K562 (cell line): ENCODE measurements at regions not wholly inside any gene's neighbourhood (a gene's known extent, or its start where the extent isn't known, plus 50 kb on each side); places are given as distances from the start of the nearest gene placed in this dataset.

Experiments
- ATAC-seq: fragments of 200-7000 bp; cut with Tn5 transposase; 3 replicates; pipeline ENCODE4 v1.9.1; 2020; ENCODE audit warnings: moderate library complexity
- BruUV-seq: library from RNA; stranded (reverse); fragments of 400-500 nt; replicated peaks from 2 replicates; lab custom pipeline; 2021; lab: Mats Ljungman, UMichigan
- CTCF ChIA-PET: fragments of 300-600 bp; formaldehyde crosslinking; extraction: SDS; loops from one replicate; lab custom pipeline; 2021; ENCODE audit warnings: low intra/inter-chr PET ratio; lab: Yijun Ruan, JAX
- POLR2A ChIA-PET: fragments of 300-600, 350-650 bp; sonication (Branson Sonifier 250); formaldehyde crosslinking; extraction: SDS; loops from one replicate; lab custom pipeline; 2021; ENCODE audit warnings: antibody characterized with exemption, inconsistent platforms; lab: Yijun Ruan, JAX
- DNase-seq, 4 experiments: peaks; one replicate each; pipeline versions ENCODE4 v3.0.0 to v3.0.0-alpha.2; 2011 to 2018; ENCODE audit warnings: low spot score in 3 of 4, mixed read lengths in 3 of 4; ENCODE audit errors: extremely low read depth in 1 of 4
- FAIRE-seq: peaks from 2 replicates; lab custom pipeline; 2011; peaks lifted over from hg19 to GRCh38; lab: Jason Lieb, UNC
- H2AFZ ChIP-seq: 2 replicates; pipeline ENCODE4 v1.6.0; 2011; ENCODE audit warnings: low read depth, low read length, control low read depth, inconsistent platforms
- H3K27ac ChIP-seq: fragments of 200-600 bp; 3 replicates; pipeline ENCODE4 v1.8.0; 2011; ENCODE audit warnings: low read depth, mild to moderate bottlenecking, control low read depth, inconsistent platforms, low read length, moderate library complexity, mixed read lengths; ENCODE audit errors: extremely low read depth
- H3K27me3 ChIP-seq, 2 experiments: fragments of 300-600 bp in 1 of 2; 2 replicates in 1 of 2; 3 replicates in 1 of 2; pipeline versions ENCODE4 v1.6.0 to v1.8.0; 2011; ENCODE audit warnings: inconsistent platforms in 2 of 2, low read length in 2 of 2, mild to moderate bottlenecking in 1 of 2, mixed read lengths in 1 of 2, moderate library complexity in 1 of 2; ENCODE audit not compliant: control insufficient read depth in 2 of 2, insufficient read depth in 2 of 2
- H3K36me3 ChIP-seq: fragments of 300-600 bp; 3 replicates; pipeline ENCODE4 v1.8.0; 2011; ENCODE audit warnings: mild to moderate bottlenecking, low read length, inconsistent platforms; ENCODE audit not compliant: control insufficient read depth, insufficient read depth
- H3K4me1 ChIP-seq, 2 experiments: fragments of 200-600 bp in 1 of 2; replicated peaks in 1 of 2; 2 replicates in 1 of 2; 3 replicates in 1 of 2; pipeline versions ENCODE4 v1.5.1 to v1.8.0; 2011; ENCODE audit warnings: inconsistent platforms in 2 of 2, low read length in 2 of 2, mild to moderate bottlenecking in 1 of 2, mixed read lengths in 1 of 2, moderate library complexity in 1 of 2; ENCODE audit not compliant: control insufficient read depth in 2 of 2, insufficient read depth in 2 of 2
- H3K4me2 ChIP-seq: 2 replicates; pipeline ENCODE4 v1.6.1; 2011; ENCODE audit warnings: low read length, control low read depth, inconsistent platforms, mixed read lengths; ENCODE audit not compliant: insufficient read depth
- H3K4me3 ChIP-seq: fragments of 200-600 bp; sonication (generic), shearing (Covaris generic); 2 replicates; pipeline ENCODE4 v1.5.1; 2016; ENCODE audit warnings: control low read depth, inconsistent platforms
- H3K79me2 ChIP-seq: fragments of 200-600 bp; 3 replicates; pipeline ENCODE4 v1.8.0; 2011; ENCODE audit warnings: low read length, inconsistent platforms; ENCODE audit not compliant: control insufficient read depth, insufficient read depth
- H3K9ac ChIP-seq, 2 experiments: 2 replicates each; pipeline versions ENCODE4 v1.6.0 to v1.6.1; 2011; ENCODE audit warnings: low read depth in 2 of 2, low read length in 2 of 2, control low read depth in 1 of 2, inconsistent platforms in 1 of 2, mild to moderate bottlenecking in 1 of 2, mixed read lengths in 1 of 2; ENCODE audit not compliant: insufficient read depth in 1 of 2
- H3K9me1 ChIP-seq: one replicate; pipeline ENCODE4 v1.6.0; 2011; ENCODE audit warnings: inconsistent platforms, mild to moderate bottlenecking, low read length, moderate library complexity; ENCODE audit not compliant: control insufficient read depth, insufficient read depth
- H3K9me3 ChIP-seq: replicated peaks from 2 replicates; pipeline ENCODE4 v1.5.1; 2011; ENCODE audit warnings: low read depth, low read length, inconsistent platforms; ENCODE audit not compliant: control insufficient read depth, insufficient read depth
- H4K20me1 ChIP-seq: replicated peaks from 2 replicates; pipeline ENCODE4 v1.6.1; 2011; ENCODE audit warnings: low read length, inconsistent platforms, mixed read lengths; ENCODE audit not compliant: control insufficient read depth, insufficient read depth
- BCOR ChIP-seq: fragments of 450-650 bp; IDR thresholded peaks from 2 replicates; pipeline ENCODE4 v1.6.1; 2016
- COPS2 ChIP-seq: fragments of 450-650 bp; conservative IDR thresholded peaks from 2 replicates; pipeline ENCODE4 v1.6.1; 2016; ENCODE audit warnings: mild to moderate bottlenecking, moderate library complexity
- EGR1 ChIP-seq: fragments of 450-650 bp; conservative IDR thresholded peaks from 2 replicates; pipeline ENCODE4 v1.6.1; 2017; ENCODE audit warnings: mild to moderate bottlenecking
- FOXK1 ChIP-seq: sonication (generic); formaldehyde crosslinking; IDR thresholded peaks from 2 replicates; pipeline ENCODE4 v1.8.0; 2022; ENCODE audit warnings: missing genetic modification reagents, mild to moderate bottlenecking, borderline replicate concordance
- KLF1 ChIP-seq: fragments of 450-650 bp; IDR thresholded peaks from 2 replicates; pipeline ENCODE4 v1.6.1; 2016; ENCODE audit warnings: missing genetic modification characterization, missing compliant biosample characterization
- PATZ1 ChIP-seq: fragments of 250-450 bp; sonication (Bioruptor Pico); IDR thresholded peaks from 2 replicates; pipeline ENCODE4 v1.5.0; 2020; ENCODE audit warnings: mild to moderate bottlenecking, borderline replicate concordance
- PTTG1 ChIP-seq: fragments of 450-650 bp; IDR thresholded peaks from 2 replicates; pipeline ENCODE4 v1.6.1; 2016; ENCODE audit warnings: low read depth, mild to moderate bottlenecking, missing genetic modification characterization, missing compliant biosample characterization
- RFX1 ChIP-seq: fragments of 450-650 bp; IDR thresholded peaks from 2 replicates; pipeline ENCODE4 v1.6.1; 2016; ENCODE audit warnings: mild to moderate bottlenecking, moderate library complexity
- YY1 ChIP-seq, 3 experiments: IDR thresholded peaks; 2 replicates each; pipeline ENCODE4 v1.6.1; 2011; ENCODE audit warnings: low read length in 2 of 3, mild to moderate bottlenecking in 2 of 3, moderate library complexity in 2 of 3, borderline replicate concordance in 1 of 3, control low read depth in 1 of 3, low read depth in 1 of 3; ENCODE audit not compliant: insufficient read depth in 3 of 3, insufficient replicate concordance in 2 of 3, control insufficient read depth in 1 of 3, insufficient read length in 1 of 3; ENCODE audit errors: extremely low read depth in 1 of 3
- WGBS: fragments of 100-300 bp; shearing (Covaris generic); methylation state at CpG from one replicate; pipeline ENCODE4 v1.1.6; 2016; ENCODE audit warnings: low coverage, mixed read lengths; ENCODE audit not compliant: insufficient coverage; ENCODE audit errors: missing lambda C conversion rate; 5-methylcytosine and 5-hydroxymethylcytosine counted together
- in situ Hi-C: fragments of 300-500 bp; cut with MboI; formaldehyde crosslinking; loops from 4 replicates; pipeline ENCODE4 v1.15.0; 2018; ENCODE audit warnings: inconsistent platforms, mixed read lengths
- intact Hi-C: fragments of 100-400 bp; cut with micrococcal nuclease; formaldehyde crosslinking; loops from 2 replicates; pipeline ENCODE4 v1.14.2; 2022
- TF ChIP-seq, protein P1 (sequence below): IDR thresholded peaks from 2 replicates; pipeline ENCODE4 v1.6.1; 2014; ENCODE audit warnings: antibody characterized with exemption
- TF ChIP-seq, protein P2 (sequence below): fragments of 250-450 bp; sonication (Bioruptor Pico); IDR thresholded peaks from 2 replicates; pipeline ENCODE4 v1.5.0; 2021; ENCODE audit warnings: mild to moderate bottlenecking, moderate library complexity
- TF ChIP-seq, protein P3 (sequence below): fragments of 150-350 bp; conservative IDR thresholded peaks from 2 replicates; pipeline ENCODE4 v1.6.1; 2014; ENCODE audit warnings: low read length

GRCh38 chr4:45954276-45954675 lies 169.6 kb downstream of the GABRG1 start:
- Histone ChIP-seq H2AFZ (no peak overlapping the region), H3K4me2 (no peak overlapping the region), H3K9me1 (no peaks in the 10 kb centered on the region), H3K9me3 (0 out of 2 replicates have a peak, but pooled peaks cover 2% of the 10 kb centered on the region), H3K79me2 (no peaks in the 10 kb centered on the region), H3K36me3 (no peaks in the 10 kb centered on the region), H3K4me3 (no peak overlapping the region), H4K20me1 (no peaks in the 10 kb centered on the region), H3K27me3 (no peaks in the 10 kb centered on the region), H3K9ac (no peak overlapping the region), H3K27ac (no peak overlapping the region), H3K4me1 (no peaks in the 10 kb centered on the region)
- DNase-seq (no peak), ATAC-seq (no peak), FAIRE-seq (no peak)
- in situ Hi-C loops: no loop called here
- BruUV-seq: no TSS peak
- intact Hi-C loops: no loop called here
- WGBS: 0% methylated on average over 3 of the region's 3 CpGs
- TF ChIP-seq RFX1: no peak
- TF ChIP-seq COPS2: no peak
- TF ChIP-seq KLF1: no peak
- TF ChIP-seq, protein P1, sequence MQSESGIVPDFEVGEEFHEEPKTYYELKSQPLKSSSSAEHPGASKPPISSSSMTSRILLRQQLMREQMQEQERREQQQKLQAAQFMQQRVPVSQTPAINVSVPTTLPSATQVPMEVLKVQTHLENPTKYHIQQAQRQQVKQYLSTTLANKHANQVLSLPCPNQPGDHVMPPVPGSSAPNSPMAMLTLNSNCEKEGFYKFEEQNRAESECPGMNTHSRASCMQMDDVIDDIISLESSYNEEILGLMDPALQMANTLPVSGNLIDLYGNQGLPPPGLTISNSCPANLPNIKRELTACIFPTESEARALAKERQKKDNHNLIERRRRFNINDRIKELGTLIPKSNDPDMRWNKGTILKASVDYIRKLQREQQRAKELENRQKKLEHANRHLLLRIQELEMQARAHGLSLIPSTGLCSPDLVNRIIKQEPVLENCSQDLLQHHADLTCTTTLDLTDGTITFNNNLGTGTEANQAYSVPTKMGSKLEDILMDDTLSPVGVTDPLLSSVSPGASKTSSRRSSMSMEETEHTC: no peak
- no peak for TF ChIP-seq PTTG1
- no peak for TF ChIP-seq PATZ1 (CRISPR knock-in tag)
- TF ChIP-seq FOXK1 (CRISPR knock-in tag): no peak
- TF ChIP-seq YY1 (IDR thresholded peaks at IDR 0.05; ENCODE audit: borderline replicate concordance in 1 of 3, control insufficient read depth in 1 of 3, extremely low read depth in 1 of 3, insufficient read depth in 3 of 3, insufficient read length in 1 of 3, insufficient replicate concordance in 2 of 3, low read depth in 1 of 3, low read length in 2 of 3): no peak
- TF ChIP-seq EGR1: no peak
- TF ChIP-seq, protein P2, sequence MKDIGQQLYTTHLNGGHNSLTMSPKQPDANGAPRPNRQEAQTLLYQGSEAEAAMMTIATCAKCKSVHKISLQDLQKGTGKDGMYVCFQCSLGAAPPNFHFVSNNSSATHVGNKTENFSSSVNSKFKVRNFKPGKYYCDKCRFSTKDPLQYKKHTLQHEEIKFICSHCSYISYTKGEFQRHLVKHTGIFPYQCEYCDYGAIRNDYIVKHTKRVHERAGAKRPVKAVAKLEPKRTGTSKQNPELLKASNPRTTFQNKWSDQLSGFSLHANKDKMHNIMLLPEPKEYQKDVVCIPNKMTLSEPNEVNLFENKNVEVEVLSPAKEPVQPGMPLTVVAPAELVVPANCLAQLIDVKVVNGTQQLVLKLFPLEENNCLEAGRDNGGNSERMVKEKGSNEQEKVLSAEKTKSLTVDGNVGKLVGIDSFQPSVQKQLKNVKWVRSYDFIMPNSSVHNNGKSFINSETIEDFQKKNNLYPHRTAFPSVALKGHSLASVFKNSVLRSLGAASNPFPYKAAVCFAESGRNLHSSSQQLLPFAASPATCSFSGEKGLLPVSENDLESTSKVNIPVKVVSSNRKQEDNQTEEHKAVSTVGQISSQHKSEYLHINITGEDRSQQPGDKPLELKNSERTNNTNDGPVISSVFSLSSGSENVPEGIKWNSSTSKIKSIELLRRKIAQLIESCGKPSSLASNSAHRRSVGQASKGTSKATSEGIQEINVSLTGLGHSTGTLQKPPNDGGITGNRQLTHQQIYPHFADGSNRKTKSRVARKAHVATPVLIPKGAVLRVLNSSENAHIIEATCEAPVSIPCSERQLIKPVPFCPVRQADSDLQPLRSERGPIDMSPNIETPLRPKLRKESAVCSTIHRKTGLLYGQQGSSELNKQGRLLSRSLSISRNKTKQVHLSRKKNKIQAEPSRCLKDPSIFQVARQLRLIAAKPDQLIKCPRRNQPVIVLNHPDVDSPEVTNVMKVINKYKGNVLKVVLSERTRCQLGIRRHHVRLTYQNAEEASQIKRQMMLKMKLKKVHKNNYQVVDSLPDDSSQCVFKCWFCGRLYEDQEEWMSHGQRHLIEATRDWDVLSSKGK (CRISPR knock-in tag): no peak
- no peak for TF ChIP-seq BCOR
- TF ChIP-seq, protein P3, sequence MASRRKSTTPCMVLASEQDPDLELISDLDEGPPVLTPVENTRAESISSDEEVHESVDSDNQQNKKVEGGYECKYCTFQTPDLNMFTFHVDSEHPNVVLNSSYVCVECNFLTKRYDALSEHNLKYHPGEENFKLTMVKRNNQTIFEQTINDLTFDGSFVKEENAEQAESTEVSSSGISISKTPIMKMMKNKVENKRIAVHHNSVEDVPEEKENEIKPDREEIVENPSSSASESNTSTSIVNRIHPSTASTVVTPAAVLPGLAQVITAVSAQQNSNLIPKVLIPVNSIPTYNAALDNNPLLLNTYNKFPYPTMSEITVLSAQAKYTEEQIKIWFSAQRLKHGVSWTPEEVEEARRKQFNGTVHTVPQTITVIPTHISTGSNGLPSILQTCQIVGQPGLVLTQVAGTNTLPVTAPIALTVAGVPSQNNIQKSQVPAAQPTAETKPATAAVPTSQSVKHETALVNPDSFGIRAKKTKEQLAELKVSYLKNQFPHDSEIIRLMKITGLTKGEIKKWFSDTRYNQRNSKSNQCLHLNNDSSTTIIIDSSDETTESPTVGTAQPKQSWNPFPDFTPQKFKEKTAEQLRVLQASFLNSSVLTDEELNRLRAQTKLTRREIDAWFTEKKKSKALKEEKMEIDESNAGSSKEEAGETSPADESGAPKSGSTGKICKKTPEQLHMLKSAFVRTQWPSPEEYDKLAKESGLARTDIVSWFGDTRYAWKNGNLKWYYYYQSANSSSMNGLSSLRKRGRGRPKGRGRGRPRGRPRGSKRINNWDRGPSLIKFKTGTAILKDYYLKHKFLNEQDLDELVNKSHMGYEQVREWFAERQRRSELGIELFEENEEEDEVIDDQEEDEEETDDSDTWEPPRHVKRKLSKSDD: no peak
- ChIA-PET CTCF (no interaction called here), POLR2A (no interaction called here)
